BJ (cell line): ENCODE measurements at regions not wholly inside any gene's neighbourhood (a gene's known extent, or its start where the extent isn't known, plus 50 kb on each side); places are given as distances from the start of the nearest gene placed in this dataset.

Experiments used
- CTCF ChIA-PET: fragments of 350-600 bp; formaldehyde crosslinking; extraction: SDS; loops from one replicate; lab custom pipeline; 2021; ENCODE audit warnings: antibody characterized with exemption, inconsistent platforms; lab: Yijun Ruan, JAX
- POLR2A ChIA-PET: fragments of 300-600 bp; sonication (Branson Sonifier 250); formaldehyde crosslinking; extraction: SDS; loops from one replicate; lab custom pipeline; 2021; ENCODE audit warnings: antibody characterized with exemption; lab: Charles Lee
- DNase-seq: peaks from one replicate; pipeline ENCODE4 v3.0.0-alpha.2; 2011; ENCODE audit warnings: low read depth
- H3K27me3 ChIP-seq: 2 replicates; pipeline ENCODE4 v1.6.0; 2011; ENCODE audit warnings: low read length; ENCODE audit not compliant: control insufficient read depth, insufficient read depth
- H3K36me3 ChIP-seq: 2 replicates; pipeline ENCODE4 v1.5.1; 2011; ENCODE audit warnings: low read length; ENCODE audit not compliant: control insufficient read depth, insufficient read depth
- H3K4me3 ChIP-seq: 2 replicates; pipeline ENCODE4 v1.5.1; 2011; ENCODE audit warnings: low read depth, mild to moderate bottlenecking, control low read depth, low read length
- CTCF ChIP-seq: IDR thresholded peaks from 2 replicates; pipeline ENCODE4 v1.5.1; 2011; ENCODE audit warnings: low read depth, mild to moderate bottlenecking, control low read depth, inconsistent platforms, low read length, moderate library complexity; ENCODE audit not compliant: insufficient read depth

DNA sequence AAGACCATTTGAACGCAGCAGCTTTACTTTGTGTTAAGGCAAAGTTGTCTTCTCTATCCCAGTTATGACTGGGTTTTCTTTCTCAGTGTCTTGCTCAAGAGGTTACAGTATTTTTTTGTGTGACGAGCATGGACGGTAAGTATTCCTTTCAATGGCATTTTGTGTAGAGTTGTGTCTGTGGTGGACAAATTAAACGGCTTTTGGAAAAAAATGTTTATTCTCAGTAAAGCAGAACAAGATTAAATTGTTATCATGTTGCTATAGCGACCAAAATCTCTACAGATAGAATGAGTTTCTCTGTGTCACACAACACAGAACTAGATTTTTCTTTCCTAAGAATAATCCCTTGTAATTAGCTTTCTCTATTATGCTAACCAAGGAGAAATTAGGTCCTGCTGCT is 417.1 kb downstream of the AEBP2 start:
- DNase-seq, result no peak
- H3K27me3 ChIP-seq, result no peaks in the 10 kb centered on the region
- ChIA-PET CTCF (no interaction called here), POLR2A (no interaction called here)
- no peaks in the 10 kb centered on the region for H3K36me3 ChIP-seq
- no peak for TF ChIP-seq CTCF
- H3K4me3 ChIP-seq, result no peak overlapping the region

DNA sequence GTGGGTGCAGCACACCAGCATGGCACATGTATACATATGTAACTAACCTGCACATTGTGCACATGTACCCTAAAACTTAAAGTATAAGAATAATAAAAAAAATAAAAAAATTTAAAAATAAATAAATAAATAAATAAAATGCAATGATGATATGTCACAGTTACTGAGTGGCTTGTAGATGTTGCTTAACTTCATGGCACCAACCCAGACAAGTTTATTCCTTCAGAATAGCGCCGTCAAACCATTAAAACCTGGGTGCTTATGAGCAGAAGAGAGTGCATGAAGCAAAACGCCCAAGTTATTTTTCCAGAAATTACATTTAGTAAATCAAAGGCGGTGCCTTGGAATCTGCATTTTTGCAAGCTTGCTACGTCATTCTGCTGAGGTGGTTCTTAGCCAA is 417.9 kb downstream of the AEBP2 start:
- POLR2A ChIA-PET, result no interaction called here
- no peaks in the 10 kb centered on the region for H3K36me3 ChIP-seq
- H3K27me3 ChIP-seq, result no peaks in the 10 kb centered on the region
- CTCF ChIA-PET, result interaction anchor here (0.9 kb wide), 1 partner anchor 10 kb away, joined by 3 read pairs; no protein-coding TSS in a partner anchor
- no peak for DNase-seq
- H3K4me3 ChIP-seq, result no peak overlapping the region
- no peak for TF ChIP-seq CTCF

DNA sequence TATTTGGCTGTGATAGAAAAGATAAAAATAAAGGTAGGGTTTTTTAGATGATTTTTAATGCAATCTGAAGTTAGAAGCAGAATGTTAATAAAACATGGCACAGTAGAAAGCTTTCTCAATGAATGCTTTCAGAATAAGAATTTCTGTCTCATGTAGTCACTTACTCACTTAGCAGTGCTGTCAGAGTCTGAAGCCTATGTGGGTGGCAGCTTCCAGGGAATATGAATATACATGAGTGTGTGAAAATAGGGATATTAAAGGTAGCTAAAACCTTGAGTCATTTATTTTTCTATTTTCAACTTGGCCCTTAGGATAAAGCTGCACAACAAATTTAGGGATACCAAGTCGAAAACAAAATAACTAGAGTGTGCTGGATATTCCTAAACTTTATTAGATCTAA is 427.9 kb downstream of the AEBP2 start:
- no peak for DNase-seq
- CTCF ChIA-PET, result interaction anchor here (1.0 to 1.7 kb wide), 2 partner anchors 9 to 13 kb away, joined by 3 to 4 read pairs; no protein-coding TSS in a partner anchor
- TF ChIP-seq CTCF, result no peak

GRCh38 chr12:19867970-19868369 is 428.7 kb downstream of the AEBP2 start:
- no peak for DNase-seq
- ChIA-PET POLR2A (no interaction called here), CTCF (interaction anchor here (1.7 kb wide), 1 partner anchor 14 kb away, joined by 4 read pairs; no protein-coding TSS in a partner anchor)

More for the DNA sequence above, 427.9 kb downstream of the AEBP2 start:
- Histone ChIP-seq H3K36me3 (no peaks in the 10 kb centered on the region), H3K4me3 (no peak overlapping the region), H3K27me3 (no peaks in the 10 kb centered on the region)
- POLR2A ChIA-PET, result no interaction called here

GRCh38 chr12:19869413-19869812 is 430.1 kb downstream of the AEBP2 start:
- Histone ChIP-seq H3K36me3 (no peaks in the 10 kb centered on the region), H3K27me3 (no peaks in the 10 kb centered on the region), H3K4me3 (no peak overlapping the region)
- ChIA-PET CTCF (no interaction called here), POLR2A (no interaction called here)
- no peak for TF ChIP-seq CTCF
- DNase-seq, result no peak

More at GRCh38 chr12:19867970-19868369, 428.7 kb downstream of the AEBP2 start:
- Histone ChIP-seq H3K27me3 (no peaks in the 10 kb centered on the region), H3K36me3 (no peaks in the 10 kb centered on the region), H3K4me3 (no peak overlapping the region)
- no peak for TF ChIP-seq CTCF
